Smooth muscle cell (in vitro differentiated cells): ENCODE measurements at regions not wholly inside any gene's neighbourhood (a gene's known extent, or its start where the extent isn't known, plus 50 kb on each side); places are given as distances from the start of the nearest gene placed in this dataset.

ENCODE experiments used
- DNase-seq: peaks from one replicate; lab custom pipeline; 2025; ENCODE audit not compliant: unreplicated experiment; lab: John Stamatoyannopoulos, UW
- H2AFZ ChIP-seq: fragments of 200-600 bp; sonication (generic); 2 replicates; pipeline ENCODE4 v1.6.0; 2016; ENCODE audit warnings: antibody characterized with exemption, low read depth, mild to moderate bottlenecking
- H3F3A ChIP-seq: fragments of 200-600 bp; sonication (generic); 2 replicates; pipeline ENCODE4 v1.6.0; 2017; ENCODE audit warnings: antibody characterized with exemption, low read depth
- H3K27ac ChIP-seq: fragments of 200-600 bp; sonication (generic); 2 replicates; pipeline ENCODE4 v1.5.1; 2016; ENCODE audit warnings: low read depth, mild to moderate bottlenecking
- H3K27me3 ChIP-seq: fragments of 200-600 bp; sonication (generic); 2 replicates; pipeline ENCODE4 v1.6.1; 2016; ENCODE audit warnings: low read depth, mild to moderate bottlenecking
- H3K36me3 ChIP-seq: fragments of 200-600 bp; sonication (generic); 2 replicates; pipeline ENCODE4 v1.5.1; 2016; ENCODE audit warnings: low read depth
- H3K4me1 ChIP-seq: fragments of 200-600 bp; sonication (generic); 2 replicates; pipeline ENCODE4 v1.5.1; 2016; ENCODE audit warnings: low read depth
- H3K4me2 ChIP-seq: fragments of 200-600 bp; sonication (generic); 2 replicates; pipeline ENCODE4 v1.6.0; 2016; ENCODE audit warnings: mild to moderate bottlenecking
- H3K4me3 ChIP-seq: fragments of 200-600 bp; sonication (generic); 2 replicates; pipeline ENCODE4 v1.5.1; 2016; ENCODE audit warnings: mild to moderate bottlenecking
- H3K79me2 ChIP-seq: fragments of 200-600 bp; sonication (generic); 2 replicates; pipeline ENCODE4 v1.6.0; 2016; ENCODE audit warnings: low read depth, mild to moderate bottlenecking
- H3K9ac ChIP-seq: fragments of 200-600 bp; sonication (generic); 2 replicates; pipeline ENCODE4 v1.6.0; 2016; ENCODE audit warnings: low read depth
- H3K9me3 ChIP-seq: fragments of 200-600 bp; sonication (generic); replicated peaks from 2 replicates; pipeline ENCODE4 v1.5.1; 2016; ENCODE audit warnings: low read depth
- H4K20me1 ChIP-seq: fragments of 200-600 bp; sonication (generic); 2 replicates; pipeline ENCODE4 v1.6.0; 2016; ENCODE audit warnings: low read depth
- WGBS: methylation state at CpG from one replicate; pipeline ENCODE4 v1.1.7; 2016; ENCODE audit warnings: low lambda C conversion rate; 5-methylcytosine and 5-hydroxymethylcytosine counted together
- TF ChIP-seq, protein P1 (sequence below): fragments of 200-600 bp; sonication (generic); IDR thresholded peaks from 2 replicates; pipeline ENCODE4 v1.5.1; 2017; ENCODE audit warnings: borderline replicate concordance, mild to moderate bottlenecking, antibody characterized with exemption; ENCODE audit not compliant: insufficient read depth, poor library complexity, severe bottlenecking

DNA sequence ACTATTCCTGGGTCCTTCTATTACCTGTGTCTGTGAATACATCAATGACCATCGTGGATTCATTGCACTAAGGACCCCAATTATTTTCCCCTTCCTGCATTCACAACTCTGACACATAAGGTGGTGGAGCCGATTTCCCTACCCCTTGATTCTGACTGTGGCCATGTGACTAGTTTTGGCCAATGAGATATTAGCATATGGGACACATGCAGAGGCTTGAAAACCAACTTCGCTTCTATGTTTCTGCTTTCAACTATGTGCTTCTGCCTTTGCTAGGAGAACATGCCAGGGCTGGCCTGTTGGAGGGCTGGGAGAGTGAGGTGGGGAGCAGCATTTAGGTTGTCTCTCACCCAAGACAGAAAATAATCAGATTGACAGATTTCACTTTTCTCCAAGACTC is 483.1 kb upstream of the JAG1 start:
- H3K79me2 ChIP-seq: no peaks in the 10 kb centered on the region
- H4K20me1 ChIP-seq: no peaks in the 10 kb centered on the region
- DNase-seq: no peak
- H3K4me2 ChIP-seq: no peak overlapping the region
- peaks cover 5% of the 10 kb centered on the region for H3F3A ChIP-seq
- H3K9ac ChIP-seq: no peak overlapping the region
- TF ChIP-seq, protein P1, sequence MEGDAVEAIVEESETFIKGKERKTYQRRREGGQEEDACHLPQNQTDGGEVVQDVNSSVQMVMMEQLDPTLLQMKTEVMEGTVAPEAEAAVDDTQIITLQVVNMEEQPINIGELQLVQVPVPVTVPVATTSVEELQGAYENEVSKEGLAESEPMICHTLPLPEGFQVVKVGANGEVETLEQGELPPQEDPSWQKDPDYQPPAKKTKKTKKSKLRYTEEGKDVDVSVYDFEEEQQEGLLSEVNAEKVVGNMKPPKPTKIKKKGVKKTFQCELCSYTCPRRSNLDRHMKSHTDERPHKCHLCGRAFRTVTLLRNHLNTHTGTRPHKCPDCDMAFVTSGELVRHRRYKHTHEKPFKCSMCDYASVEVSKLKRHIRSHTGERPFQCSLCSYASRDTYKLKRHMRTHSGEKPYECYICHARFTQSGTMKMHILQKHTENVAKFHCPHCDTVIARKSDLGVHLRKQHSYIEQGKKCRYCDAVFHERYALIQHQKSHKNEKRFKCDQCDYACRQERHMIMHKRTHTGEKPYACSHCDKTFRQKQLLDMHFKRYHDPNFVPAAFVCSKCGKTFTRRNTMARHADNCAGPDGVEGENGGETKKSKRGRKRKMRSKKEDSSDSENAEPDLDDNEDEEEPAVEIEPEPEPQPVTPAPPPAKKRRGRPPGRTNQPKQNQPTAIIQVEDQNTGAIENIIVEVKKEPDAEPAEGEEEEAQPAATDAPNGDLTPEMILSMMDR: no peak
- no peaks in the 10 kb centered on the region for H3K4me1 ChIP-seq
- no peaks in the 10 kb centered on the region for H3K27me3 ChIP-seq
- no peaks in the 10 kb centered on the region for H3K36me3 ChIP-seq
- WGBS: 93% methylated on average over 3 of the region's 3 CpGs
- no peak overlapping the region for H3K4me3 ChIP-seq
- H3K9me3 ChIP-seq: no peaks in the 10 kb centered on the region
- H3K27ac ChIP-seq: no peak overlapping the region
- H2AFZ ChIP-seq: no peak overlapping the region

DNA sequence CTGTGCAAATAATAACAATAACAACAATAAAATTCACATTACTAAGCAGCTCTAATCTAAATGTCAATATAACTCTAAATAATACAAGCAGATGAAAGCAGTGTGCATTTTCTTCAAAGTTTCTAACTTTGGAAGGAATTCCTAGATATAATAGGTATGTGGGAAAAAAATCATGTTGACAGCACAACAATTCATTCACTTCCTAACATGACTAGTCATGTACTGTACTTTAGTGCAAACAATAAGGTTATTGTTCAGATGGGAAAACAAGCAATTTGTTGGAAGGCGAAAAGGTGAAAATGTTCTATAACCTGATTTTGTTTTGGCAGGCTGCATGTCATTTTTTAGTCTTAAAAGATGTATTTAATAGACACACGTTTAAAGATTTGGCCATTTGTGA is 484.3 kb upstream of the JAG1 start:
- no peaks in the 10 kb centered on the region for H3K9me3 ChIP-seq
- no peaks in the 10 kb centered on the region for H3K79me2 ChIP-seq
- no peak overlapping the region for H3K9ac ChIP-seq
- H2AFZ ChIP-seq: no peak overlapping the region
- no peaks in the 10 kb centered on the region for H4K20me1 ChIP-seq
- no peak overlapping the region for H3K4me2 ChIP-seq
- TF ChIP-seq, protein P1: no peak
- 73% methylated on average over 2 of the region's 2 CpGs for WGBS
- H3K4me3 ChIP-seq: no peak overlapping the region
- no peaks in the 10 kb centered on the region for H3K36me3 ChIP-seq
- no peaks in the 10 kb centered on the region for H3K4me1 ChIP-seq
- no peak for DNase-seq
- peak overlapping the region; percentile 40 for H3K27ac ChIP-seq
- H3K27me3 ChIP-seq: no peaks in the 10 kb centered on the region
- peaks cover 5% of the 10 kb centered on the region for H3F3A ChIP-seq

DNA sequence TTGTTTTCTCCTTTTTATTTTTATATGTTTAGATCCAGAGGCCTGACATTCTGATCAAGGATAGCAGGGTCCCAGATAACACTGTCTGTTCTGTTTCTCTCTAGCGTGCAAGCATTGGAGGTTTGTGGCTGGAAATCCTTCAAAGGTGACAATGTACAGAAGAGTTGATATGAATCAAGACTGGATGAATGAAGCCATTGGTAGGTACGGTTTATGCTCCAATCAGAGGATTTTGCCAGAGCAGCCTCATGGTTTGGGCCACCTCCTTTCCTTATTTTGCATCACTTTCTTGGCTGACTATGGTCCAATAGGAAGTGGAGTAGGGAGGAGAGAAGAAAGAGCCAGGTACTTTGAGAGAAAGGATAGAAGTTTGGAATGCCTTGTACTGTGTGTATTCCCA is 484.8 kb upstream of the JAG1 start:
- peak overlapping the region; percentile 66 for H3K4me2 ChIP-seq
- H3F3A ChIP-seq: peaks cover 5% of the 10 kb centered on the region
- TF ChIP-seq, protein P1: no peak
- no peaks in the 10 kb centered on the region for H3K36me3 ChIP-seq
- no peaks in the 10 kb centered on the region for H3K9me3 ChIP-seq
- 60% methylated on average over 2 of the region's 2 CpGs for WGBS
- no peak for DNase-seq
- H3K4me1 ChIP-seq: no peaks in the 10 kb centered on the region
- no peak overlapping the region for H3K9ac ChIP-seq
- no peaks in the 10 kb centered on the region for H3K79me2 ChIP-seq
- no peaks in the 10 kb centered on the region for H3K27me3 ChIP-seq
- H2AFZ ChIP-seq: no peak overlapping the region
- peak overlapping the region; percentile 72 for H3K27ac ChIP-seq
- no peak overlapping the region for H3K4me3 ChIP-seq
- no peaks in the 10 kb centered on the region for H4K20me1 ChIP-seq

DNA sequence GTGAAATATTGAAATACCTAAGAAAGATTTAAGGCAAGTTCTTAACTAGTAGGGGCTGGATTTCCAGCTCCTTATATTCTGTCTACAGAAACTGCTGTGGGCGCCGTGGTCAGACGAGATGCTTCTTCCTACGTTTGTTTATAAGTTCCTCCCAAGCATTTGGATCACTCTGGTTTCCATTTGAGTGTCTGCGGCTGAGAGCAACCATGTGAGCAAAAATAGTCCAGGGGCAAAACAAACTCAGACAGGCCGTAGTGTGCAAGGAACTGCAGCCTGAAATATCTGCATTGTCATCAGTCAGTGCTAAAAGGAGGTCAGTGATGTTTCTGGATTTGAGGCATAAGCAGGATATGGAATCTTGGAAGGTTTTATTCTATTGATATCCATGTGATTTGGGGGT is 485.9 kb upstream of the JAG1 start:
- no peak overlapping the region for H2AFZ ChIP-seq
- TF ChIP-seq, protein P1: no peak

More for the DNA sequence above, 485.9 kb upstream of the JAG1 start:
- no peak for DNase-seq
- H3K4me2 ChIP-seq: peak overlapping the region; percentile 66
- peak overlapping the region; percentile 72 for H3K27ac ChIP-seq
- H3F3A ChIP-seq: peaks cover 5% of the 10 kb centered on the region
- no peak overlapping the region for H3K9ac ChIP-seq
- no peaks in the 10 kb centered on the region for H3K4me1 ChIP-seq
- WGBS: 3% methylated on average over 6 of the region's 6 CpGs
- no peaks in the 10 kb centered on the region for H4K20me1 ChIP-seq
- no peaks in the 10 kb centered on the region for H3K36me3 ChIP-seq
- H3K4me3 ChIP-seq: no peak overlapping the region
- no peaks in the 10 kb centered on the region for H3K79me2 ChIP-seq
- H3K27me3 ChIP-seq: no peaks in the 10 kb centered on the region
- H3K9me3 ChIP-seq: no peaks in the 10 kb centered on the region
